Stimulated activated memory B cell treated with anti-CD40 and anti-IgM and Interleukin-4, amounts not matched to agents 10 μg/mL and 1 μg/mL and 100 μg/mL, for 72 hours (primary cell): ENCODE measurements at regions not wholly inside any gene's neighbourhood (a gene's known extent, or its start where the extent isn't known, plus 50 kb on each side); places are given as distances from the start of the nearest gene placed in this dataset.

ENCODE experiments used
- ATAC-seq: fragments of 150-1000 bp; cut with Tn5 transposase; 2 replicates; pipeline ENCODE4 v1.10.0; 2021
- H3K27ac Mint-ChIP-seq: one replicate; pipeline ENCODE4 v1.8.0; 2022; ENCODE audit warnings: mild to moderate bottlenecking, mixed read lengths
- H3K27me3 Mint-ChIP-seq: one replicate; pipeline ENCODE4 v1.8.0; 2022; ENCODE audit warnings: mixed read lengths
- H3K36me3 Mint-ChIP-seq: one replicate; pipeline ENCODE4 v1.8.0; 2022; ENCODE audit warnings: mixed read lengths
- H3K4me1 Mint-ChIP-seq: one replicate; pipeline ENCODE4 v1.8.0; 2022; ENCODE audit warnings: mixed read lengths
- H3K4me3 Mint-ChIP-seq: one replicate; pipeline ENCODE4 v1.8.0; 2022; ENCODE audit warnings: mild to moderate bottlenecking, moderate library complexity, mixed read lengths
- H3K9me3 Mint-ChIP-seq: one replicate; pipeline ENCODE4 v1.8.0; 2022; ENCODE audit warnings: mixed read lengths

DNA sequence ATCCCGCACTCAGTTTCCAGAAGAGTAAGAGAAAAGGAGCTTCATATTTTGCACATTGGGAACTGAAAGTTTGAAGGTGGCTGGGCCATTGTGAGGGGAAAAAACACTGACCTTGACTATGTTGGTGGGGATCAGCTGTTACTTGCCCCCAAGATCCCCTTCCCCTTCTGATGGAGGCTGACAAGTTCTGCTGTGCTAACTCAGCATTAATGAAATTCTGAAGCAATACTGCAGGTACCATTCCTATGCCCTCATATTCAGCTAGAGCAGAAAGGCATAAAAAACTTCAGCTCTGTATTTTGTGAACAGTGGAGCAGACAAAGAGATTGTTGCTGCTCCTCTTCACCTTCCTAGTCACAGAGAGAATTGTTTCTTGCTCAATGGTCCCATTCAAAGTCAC lies 1013.8 kb upstream of the C9orf72 start:
- no peak overlapping the region for H3K4me3 Mint-ChIP-seq
- no peaks in the 10 kb centered on the region for H3K4me1 Mint-ChIP-seq
- H3K36me3 Mint-ChIP-seq = no peaks in the 10 kb centered on the region
- no peaks in the 10 kb centered on the region for H3K27me3 Mint-ChIP-seq
- H3K9me3 Mint-ChIP-seq = no peaks in the 10 kb centered on the region
- H3K27ac Mint-ChIP-seq = no peak overlapping the region
- no peak for ATAC-seq

DNA sequence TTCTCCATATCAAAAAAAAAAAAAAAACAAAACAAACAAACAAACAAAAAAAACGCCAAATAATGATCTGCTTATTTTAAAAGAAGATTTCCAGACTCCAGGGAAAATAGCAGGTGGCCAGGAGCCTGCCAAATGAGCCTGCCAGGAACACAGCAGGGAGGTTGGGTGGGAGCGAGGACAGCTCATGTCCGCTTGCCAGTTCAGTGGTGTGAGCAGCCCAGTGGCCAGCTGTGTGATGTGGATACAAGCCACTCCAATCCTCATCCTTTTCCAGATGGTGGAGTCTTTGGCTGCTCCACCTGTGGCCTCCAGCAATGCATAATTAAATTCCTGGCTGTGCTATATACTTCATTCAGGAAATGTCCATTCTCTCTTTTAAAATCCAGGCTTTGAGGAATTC lies 1025.1 kb upstream of the C9orf72 start:
- Mint-ChIP-seq H3K9me3 (peaks cover 2% of the 10 kb centered on the region), H3K27me3 (no peaks in the 10 kb centered on the region), H3K4me3 (no peak overlapping the region), H3K4me1 (no peaks in the 10 kb centered on the region), H3K27ac (no peak overlapping the region), H3K36me3 (no peaks in the 10 kb centered on the region)
- no peak for ATAC-seq

DNA sequence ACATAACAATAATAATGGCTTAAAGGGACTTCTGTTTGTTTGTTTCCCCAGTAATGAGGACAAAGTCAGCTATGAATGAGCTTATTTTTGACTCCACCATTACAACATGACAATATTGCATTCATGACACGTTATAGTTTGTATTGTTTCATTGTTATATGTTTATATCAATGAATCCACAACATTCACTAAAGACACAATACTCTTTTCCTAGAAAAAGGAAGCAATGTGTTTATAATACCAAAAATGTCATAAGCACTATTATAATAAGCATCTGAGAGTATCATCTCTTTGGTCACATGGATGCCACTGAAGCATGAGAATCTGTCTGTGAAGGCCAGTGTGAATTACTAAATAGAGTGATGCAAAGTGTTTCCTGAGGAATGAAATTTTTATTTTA lies 1026.9 kb upstream of the C9orf72 start:
- H3K4me1 Mint-ChIP-seq = no peaks in the 10 kb centered on the region
- no peaks in the 10 kb centered on the region for H3K9me3 Mint-ChIP-seq
- H3K36me3 Mint-ChIP-seq = no peaks in the 10 kb centered on the region
- no peak overlapping the region for H3K27ac Mint-ChIP-seq
- H3K27me3 Mint-ChIP-seq = no peaks in the 10 kb centered on the region
- no peak overlapping the region for H3K4me3 Mint-ChIP-seq
- ATAC-seq = no peak

DNA sequence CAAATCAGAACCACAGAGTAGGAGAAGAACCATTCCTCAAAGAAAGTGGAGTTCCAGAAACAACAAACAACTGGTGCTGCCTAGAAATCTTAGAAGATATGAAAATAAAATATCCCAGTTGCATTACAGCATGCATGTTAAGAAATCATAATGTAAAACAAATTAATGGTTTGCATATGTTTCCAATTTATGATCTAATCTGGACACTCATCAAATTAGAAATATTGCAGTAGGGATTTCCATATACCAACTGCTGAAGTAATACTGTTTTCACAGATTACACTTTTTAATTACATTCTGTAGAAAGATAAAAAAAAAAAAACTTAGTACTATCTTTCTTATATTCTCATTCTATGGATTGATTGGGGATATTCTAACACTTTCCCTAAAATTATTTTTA lies 1034.6 kb upstream of the C9orf72 start:
- H3K27ac Mint-ChIP-seq = no peak overlapping the region
- no peaks in the 10 kb centered on the region for H3K36me3 Mint-ChIP-seq
- H3K9me3 Mint-ChIP-seq = peaks cover 3% of the 10 kb centered on the region
- no peaks in the 10 kb centered on the region for H3K4me1 Mint-ChIP-seq
- ATAC-seq = no peak
- H3K4me3 Mint-ChIP-seq = no peak overlapping the region
- H3K27me3 Mint-ChIP-seq = no peaks in the 10 kb centered on the region

DNA sequence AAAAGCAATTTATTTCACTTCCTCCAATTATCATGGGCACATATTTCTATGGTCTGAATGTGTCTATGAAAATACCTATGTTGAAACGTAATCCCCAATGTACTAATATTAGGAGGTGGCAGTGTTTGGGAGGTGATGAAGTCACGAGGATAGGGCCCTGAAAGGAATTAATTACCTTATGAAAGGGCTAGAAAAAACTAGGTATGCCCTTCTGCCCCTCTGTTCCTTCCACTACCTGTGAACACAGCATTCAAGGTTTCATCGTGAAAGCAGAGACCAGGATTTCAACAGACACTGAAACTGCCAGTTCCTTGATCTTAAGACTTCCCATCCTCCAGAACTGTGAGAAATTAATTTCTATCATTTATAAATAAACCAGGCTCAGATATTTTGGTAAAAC lies 1037.1 kb upstream of the C9orf72 start:
- no peak overlapping the region for H3K4me3 Mint-ChIP-seq
- ATAC-seq = no peak
- peaks cover 3% of the 10 kb centered on the region for H3K9me3 Mint-ChIP-seq
- H3K4me1 Mint-ChIP-seq = no peaks in the 10 kb centered on the region
- no peaks in the 10 kb centered on the region for H3K36me3 Mint-ChIP-seq
- H3K27ac Mint-ChIP-seq = no peak overlapping the region
- no peaks in the 10 kb centered on the region for H3K27me3 Mint-ChIP-seq

DNA sequence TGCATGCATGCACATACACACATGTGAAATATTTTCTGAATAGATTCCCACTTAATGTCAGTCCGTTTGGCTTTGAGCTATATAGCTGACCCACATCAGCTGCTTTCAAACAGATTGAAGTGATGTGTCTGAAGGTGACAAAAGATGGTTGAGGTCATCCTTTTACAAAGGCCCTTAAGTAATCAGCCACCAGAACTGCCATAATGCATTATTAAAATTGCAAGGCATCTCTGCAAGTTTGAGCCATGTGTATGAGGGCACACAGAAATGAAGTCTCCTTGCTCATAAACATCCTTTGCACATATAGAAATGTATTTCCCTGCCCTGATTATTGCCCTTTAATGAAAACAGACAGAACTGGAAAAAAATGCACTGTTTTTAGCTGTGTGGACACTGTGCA lies 1043.0 kb upstream of the C9orf72 start:
- H3K27ac Mint-ChIP-seq = no peak overlapping the region
- ATAC-seq = no peak
- no peaks in the 10 kb centered on the region for H3K36me3 Mint-ChIP-seq
- no peak overlapping the region for H3K4me3 Mint-ChIP-seq
- H3K9me3 Mint-ChIP-seq = peaks cover 8% of the 10 kb centered on the region
- H3K27me3 Mint-ChIP-seq = no peaks in the 10 kb centered on the region
- no peaks in the 10 kb centered on the region for H3K4me1 Mint-ChIP-seq

DNA sequence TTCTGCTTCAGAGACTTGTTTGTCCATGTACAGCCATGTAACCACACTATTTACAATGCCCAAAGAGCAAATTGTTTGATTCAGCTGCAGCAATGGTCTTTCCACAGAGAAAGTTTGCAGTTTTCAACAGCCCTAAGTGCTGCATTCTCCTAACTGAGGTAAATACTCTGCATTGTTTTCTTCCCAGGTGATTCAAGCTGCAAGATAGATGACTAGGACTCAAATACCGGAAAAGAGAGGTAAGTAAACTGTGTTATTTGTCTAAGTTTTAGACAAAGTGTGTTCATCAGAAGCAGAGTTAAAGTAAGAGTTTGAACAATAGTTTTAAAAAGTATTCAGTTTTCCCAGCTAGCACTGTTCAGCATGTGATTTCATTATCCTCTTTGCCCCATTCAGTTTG lies 1046.7 kb upstream of the C9orf72 start:
- Mint-ChIP-seq H3K36me3 (no peaks in the 10 kb centered on the region), H3K27ac (no peak overlapping the region), H3K4me1 (no peaks in the 10 kb centered on the region), H3K4me3 (no peak overlapping the region), H3K27me3 (no peaks in the 10 kb centered on the region), H3K9me3 (peaks cover 7% of the 10 kb centered on the region)
- ATAC-seq = no peak

DNA sequence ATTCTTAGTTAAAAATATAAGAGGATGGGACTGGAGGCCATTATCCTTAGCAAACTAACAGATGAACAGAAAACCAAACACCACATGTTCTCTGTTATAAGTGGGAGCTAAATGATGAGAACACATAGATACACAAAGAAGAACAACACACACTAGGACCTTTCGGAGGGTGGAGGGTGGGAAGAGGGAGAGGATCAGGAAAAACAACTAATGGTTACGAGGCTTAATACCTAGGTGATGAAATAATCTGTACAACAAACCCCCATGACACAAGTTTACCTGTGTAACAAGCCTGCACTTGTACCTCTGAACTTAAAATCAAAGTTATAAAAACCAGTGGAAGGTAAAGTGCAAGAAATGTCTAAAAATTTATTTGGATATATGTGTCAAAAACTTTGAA lies 1047.4 kb upstream of the C9orf72 start:
- H3K36me3 Mint-ChIP-seq = no peaks in the 10 kb centered on the region
- peaks cover 7% of the 10 kb centered on the region for H3K9me3 Mint-ChIP-seq
- no peaks in the 10 kb centered on the region for H3K27me3 Mint-ChIP-seq
- no peaks in the 10 kb centered on the region for H3K4me1 Mint-ChIP-seq
- no peak overlapping the region for H3K27ac Mint-ChIP-seq
- ATAC-seq = no peak
- H3K4me3 Mint-ChIP-seq = no peak overlapping the region

DNA sequence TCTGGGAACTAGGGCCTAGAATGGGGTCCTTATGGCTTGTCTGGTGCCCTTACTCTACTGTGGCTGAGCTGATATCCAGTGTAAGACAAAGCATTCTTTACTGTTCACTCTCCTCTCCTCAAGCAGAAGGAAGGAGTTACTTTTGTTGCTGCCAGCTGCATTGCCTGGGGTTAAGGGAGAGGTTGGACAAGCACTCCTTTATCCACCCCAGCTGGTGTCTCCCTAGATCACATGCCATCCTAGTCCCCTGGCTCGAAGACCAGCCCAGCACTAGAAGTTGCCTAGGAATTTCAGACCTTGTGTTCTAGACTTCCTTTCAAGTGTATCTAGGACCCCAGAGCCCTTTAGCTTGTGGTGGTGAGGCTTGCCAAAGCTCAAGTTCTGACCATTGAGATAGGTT lies 1051.5 kb upstream of the C9orf72 start:
- Mint-ChIP-seq H3K27me3 (no peaks in the 10 kb centered on the region), H3K4me1 (no peaks in the 10 kb centered on the region), H3K27ac (no peak overlapping the region), H3K36me3 (no peaks in the 10 kb centered on the region), H3K9me3 (peaks cover 2% of the 10 kb centered on the region), H3K4me3 (no peak overlapping the region)
- ATAC-seq = no peak

DNA sequence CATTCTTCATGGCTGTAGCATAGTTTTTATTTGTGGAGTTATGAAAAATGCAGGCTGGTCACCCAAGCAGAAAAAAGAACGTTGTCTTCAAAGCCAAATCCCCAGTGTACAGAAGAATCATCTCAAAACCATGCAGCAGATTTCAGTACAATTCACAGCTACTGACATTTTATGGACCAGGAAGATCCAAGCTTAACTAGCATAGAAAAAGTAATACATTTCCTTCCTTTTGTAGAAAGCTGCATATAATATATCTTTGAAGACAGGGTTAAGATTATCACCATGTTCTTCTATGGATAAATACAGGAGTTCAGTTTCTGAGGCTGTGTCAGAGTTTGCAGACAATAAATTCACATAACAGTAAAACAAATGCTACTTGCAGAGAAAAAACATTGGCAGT lies 1054.8 kb upstream of the C9orf72 start:
- no peaks in the 10 kb centered on the region for H3K4me1 Mint-ChIP-seq
- peaks cover 2% of the 10 kb centered on the region for H3K9me3 Mint-ChIP-seq
- no peak overlapping the region for H3K4me3 Mint-ChIP-seq
- no peak for ATAC-seq
- no peaks in the 10 kb centered on the region for H3K36me3 Mint-ChIP-seq
- H3K27ac Mint-ChIP-seq = no peak overlapping the region
- H3K27me3 Mint-ChIP-seq = no peaks in the 10 kb centered on the region

DNA sequence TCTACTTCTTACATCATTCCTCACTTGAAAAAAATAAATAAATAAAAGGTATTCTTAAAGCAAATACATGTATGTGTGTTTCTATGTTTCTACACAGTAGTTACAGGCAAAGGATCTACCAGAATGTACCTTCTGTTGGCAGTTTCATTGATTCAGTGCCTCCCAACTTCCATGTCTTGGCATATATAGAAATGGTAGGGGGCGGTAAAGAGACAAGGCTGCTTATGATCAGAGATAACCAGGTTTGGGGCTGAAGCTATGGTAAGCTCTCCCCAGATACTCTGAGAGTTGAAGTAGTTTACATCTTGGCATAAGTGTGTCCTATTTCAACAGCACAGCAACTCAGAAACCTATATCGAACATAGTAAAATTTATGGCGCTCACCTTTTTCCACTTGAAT lies 1075.4 kb upstream of the C9orf72 start:
- Mint-ChIP-seq H3K4me3 (no peak overlapping the region), H3K27me3 (no peaks in the 10 kb centered on the region), H3K27ac (no peak overlapping the region), H3K36me3 (no peaks in the 10 kb centered on the region), H3K9me3 (peaks cover 9% of the 10 kb centered on the region), H3K4me1 (no peaks in the 10 kb centered on the region)
- no peak for ATAC-seq

DNA sequence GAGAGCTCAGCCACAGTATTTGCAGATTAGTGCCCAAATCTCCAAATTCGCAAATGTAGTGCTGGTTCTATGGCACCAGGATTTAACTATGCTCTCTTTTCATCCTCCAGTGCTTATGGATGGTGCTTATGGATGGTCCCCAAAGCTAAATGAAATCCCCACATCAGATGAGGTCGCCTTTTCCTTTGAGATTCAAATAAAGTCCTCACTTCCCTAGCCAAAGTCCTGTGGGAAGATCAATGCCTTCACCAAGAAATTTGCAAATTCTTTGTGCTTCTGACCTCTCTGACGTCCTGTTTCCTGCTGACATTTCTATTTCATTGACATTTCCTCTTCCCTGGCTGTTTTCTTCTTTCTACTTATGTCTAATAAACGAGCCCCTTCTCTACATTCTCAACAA lies 1077.0 kb upstream of the C9orf72 start:
- Mint-ChIP-seq H3K27me3 (no peaks in the 10 kb centered on the region), H3K4me1 (no peaks in the 10 kb centered on the region), H3K4me3 (no peak overlapping the region), H3K9me3 (peaks cover 3% of the 10 kb centered on the region), H3K27ac (no peak overlapping the region), H3K36me3 (no peaks in the 10 kb centered on the region)
- ATAC-seq = no peak

DNA sequence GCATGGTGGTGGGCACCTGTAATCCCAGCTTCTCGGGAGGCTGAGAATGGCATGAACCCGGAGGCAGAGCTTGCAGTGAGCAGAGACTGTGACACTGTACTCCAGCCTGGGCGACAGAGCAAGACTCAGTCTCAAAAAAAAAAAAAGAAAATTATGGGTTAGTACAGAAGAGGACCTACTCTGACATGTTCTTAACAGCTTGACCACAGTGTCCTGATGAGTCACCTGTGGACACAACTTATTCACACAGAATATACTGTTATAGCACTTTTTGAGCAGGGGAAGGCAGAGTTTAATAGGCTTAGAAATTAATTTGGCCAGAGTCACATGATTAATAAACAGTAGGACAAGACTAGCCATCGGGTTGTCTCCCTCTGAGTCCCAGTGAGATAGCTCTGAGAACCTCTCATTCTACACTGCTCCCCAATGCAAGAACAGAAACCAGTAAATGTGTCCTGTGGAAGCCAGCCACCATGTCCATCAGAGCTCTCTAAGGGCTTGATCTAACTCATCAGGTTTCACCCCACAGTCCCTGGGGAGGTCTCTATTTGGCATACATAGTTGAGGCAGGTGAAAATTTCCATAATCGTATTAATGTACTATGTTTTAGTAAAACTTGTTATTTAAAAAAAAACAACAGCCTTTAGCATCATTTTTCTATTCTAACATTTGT lies 1077.9 kb upstream of the C9orf72 start:
- Mint-ChIP-seq H3K9me3 (peaks cover 3% of the 10 kb centered on the region), H3K36me3 (no peaks in the 10 kb centered on the region), H3K27me3 (no peaks in the 10 kb centered on the region), H3K4me1 (no peaks in the 10 kb centered on the region), H3K4me3 (no peak overlapping the region), H3K27ac (no peak overlapping the region)
- no peak for ATAC-seq

DNA sequence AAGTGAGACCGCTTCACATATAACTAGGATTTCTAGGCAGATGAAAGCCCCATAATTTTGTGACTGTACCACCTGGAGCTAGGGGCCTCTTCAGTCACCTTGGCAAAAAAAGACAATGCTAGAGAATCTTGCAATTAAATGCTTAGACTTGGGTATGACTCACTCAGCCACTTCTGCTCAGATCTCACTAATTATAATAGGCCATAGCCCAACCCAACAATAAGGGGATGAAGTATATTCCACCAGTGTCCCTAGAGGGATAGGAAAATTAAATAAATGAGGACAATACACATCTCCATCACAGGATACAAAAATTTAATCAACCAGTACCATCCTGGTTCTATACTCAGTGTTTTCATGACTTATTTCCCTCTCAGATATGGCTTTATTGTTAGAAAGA lies 1079.9 kb upstream of the C9orf72 start:
- no peak overlapping the region for H3K27ac Mint-ChIP-seq
- no peak overlapping the region for H3K4me3 Mint-ChIP-seq
- no peaks in the 10 kb centered on the region for H3K27me3 Mint-ChIP-seq
- H3K9me3 Mint-ChIP-seq = peaks cover 9% of the 10 kb centered on the region
- H3K36me3 Mint-ChIP-seq = no peaks in the 10 kb centered on the region
- ATAC-seq = no peak
- H3K4me1 Mint-ChIP-seq = no peaks in the 10 kb centered on the region

DNA sequence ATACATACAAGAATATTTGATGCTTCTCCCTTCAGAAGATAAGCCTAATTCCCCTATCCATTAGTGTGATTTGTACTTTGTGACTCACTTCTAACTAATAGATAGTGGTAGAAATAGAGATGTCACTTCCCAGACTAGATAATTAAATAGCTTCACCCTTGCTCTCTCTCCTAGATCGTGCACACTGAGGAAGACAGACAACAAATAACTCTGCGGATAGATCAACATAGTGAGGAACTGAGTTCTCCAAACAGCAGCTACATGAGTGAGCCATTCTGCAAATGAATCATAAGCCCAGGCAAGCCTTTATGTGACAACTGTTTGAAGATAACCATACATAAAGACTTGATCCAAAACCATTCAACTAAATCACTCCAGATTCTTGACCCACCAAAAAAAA lies 1083.4 kb upstream of the C9orf72 start:
- Mint-ChIP-seq H3K4me3 (no peak overlapping the region), H3K36me3 (no peaks in the 10 kb centered on the region), H3K27ac (no peak overlapping the region), H3K4me1 (no peaks in the 10 kb centered on the region), H3K27me3 (no peaks in the 10 kb centered on the region), H3K9me3 (peaks cover 6% of the 10 kb centered on the region)
- ATAC-seq = no peak

DNA sequence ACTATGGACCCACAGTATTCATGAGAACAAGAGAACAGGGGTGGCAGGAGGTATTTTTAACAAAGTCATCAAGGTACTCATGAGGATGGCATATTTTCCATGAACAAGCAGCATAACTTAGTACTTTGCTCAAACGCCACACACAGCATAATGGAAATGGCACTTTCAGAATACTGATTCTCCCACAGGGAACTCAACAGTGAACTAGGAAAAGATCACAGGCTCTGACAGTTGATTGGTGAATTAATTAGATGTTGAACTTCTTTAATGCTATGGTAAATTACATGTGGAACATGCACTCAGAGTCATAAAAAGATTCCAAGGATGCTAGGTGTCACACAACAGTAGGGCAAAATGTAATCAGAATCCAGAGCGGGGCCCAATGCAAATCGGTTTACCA lies 1088.6 kb upstream of the C9orf72 start:
- ATAC-seq = no peak
- peaks cover 4% of the 10 kb centered on the region for H3K9me3 Mint-ChIP-seq

DNA sequence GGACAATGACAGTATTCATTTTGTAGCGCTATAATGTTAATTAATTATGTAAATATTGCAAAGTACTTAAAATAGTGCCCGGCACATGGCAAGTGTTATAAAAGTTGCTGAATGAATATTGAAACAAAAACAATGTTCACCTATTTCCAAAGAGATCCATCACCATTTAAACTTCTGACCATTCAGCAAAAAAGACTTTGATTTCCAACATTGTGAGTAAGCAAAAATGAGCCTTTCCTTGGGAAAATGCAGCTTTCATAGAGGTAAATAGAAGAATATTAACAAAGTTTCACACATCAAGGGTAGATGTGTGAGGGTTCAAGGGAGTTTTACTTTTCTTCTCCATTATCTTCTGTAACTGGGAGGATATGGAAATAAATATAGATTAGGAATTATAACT lies 1089.4 kb upstream of the C9orf72 start:
- no peaks in the 10 kb centered on the region for H3K27me3 Mint-ChIP-seq
- ATAC-seq = no peak

More for the DNA sequence above, 1088.6 kb upstream of the C9orf72 start:
- Mint-ChIP-seq H3K4me1 (no peaks in the 10 kb centered on the region), H3K36me3 (no peaks in the 10 kb centered on the region), H3K4me3 (no peak overlapping the region), H3K27me3 (no peaks in the 10 kb centered on the region), H3K27ac (no peak overlapping the region)

More for the DNA sequence above, 1089.4 kb upstream of the C9orf72 start:
- no peaks in the 10 kb centered on the region for H3K4me1 Mint-ChIP-seq
- H3K27ac Mint-ChIP-seq = no peak overlapping the region
- H3K4me3 Mint-ChIP-seq = no peak overlapping the region
- H3K36me3 Mint-ChIP-seq = no peaks in the 10 kb centered on the region
- peaks cover 3% of the 10 kb centered on the region for H3K9me3 Mint-ChIP-seq
